GM21723 (cell line): ENCODE measurements at regions not wholly inside any gene's neighbourhood (a gene's known extent, or its start where the extent isn't known, plus 50 kb on each side); places are given as distances from the start of the nearest gene placed in this dataset.

Source experiments
- ATAC-seq: cut with Tn5 transposase; IDR thresholded peaks from one replicate; pipeline ENCODE4 v1.9.1; 2021; ENCODE audit warnings: mild to moderate bottlenecking, moderate library complexity; ENCODE audit not compliant: unreplicated experiment

GRCh38 chrX:122835886-122836285 lies 348.2 kb upstream of the GRIA3 start:
- ATAC-seq = no peak

GRCh38 chrX:122850326-122850725 lies 333.8 kb upstream of the GRIA3 start:
- no peak for ATAC-seq

DNA sequence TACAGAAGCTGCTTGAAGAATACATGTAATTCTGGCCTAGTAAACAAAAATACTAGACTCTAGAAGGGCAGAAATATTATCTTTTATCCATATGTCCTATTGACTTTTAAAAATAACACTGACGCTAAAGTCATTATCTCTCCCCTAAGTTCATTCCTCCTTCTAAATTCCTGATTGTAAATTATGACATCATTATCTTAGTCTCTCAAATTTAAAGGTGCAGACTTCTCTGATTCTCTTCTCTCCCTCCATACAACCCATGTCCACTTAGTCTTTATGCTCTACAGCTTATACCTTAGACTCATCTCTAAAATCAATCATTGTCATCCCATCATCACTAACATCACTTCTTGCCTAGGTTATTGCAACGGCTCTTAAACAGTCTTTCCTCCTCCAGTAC lies 327.9 kb upstream of the GRIA3 start:
- no peak for ATAC-seq

- ATAC-seq = no peak
These were observed 326.3 kb upstream of the GRIA3 start for GRCh38 chrX:122857734-122858133.

DNA sequence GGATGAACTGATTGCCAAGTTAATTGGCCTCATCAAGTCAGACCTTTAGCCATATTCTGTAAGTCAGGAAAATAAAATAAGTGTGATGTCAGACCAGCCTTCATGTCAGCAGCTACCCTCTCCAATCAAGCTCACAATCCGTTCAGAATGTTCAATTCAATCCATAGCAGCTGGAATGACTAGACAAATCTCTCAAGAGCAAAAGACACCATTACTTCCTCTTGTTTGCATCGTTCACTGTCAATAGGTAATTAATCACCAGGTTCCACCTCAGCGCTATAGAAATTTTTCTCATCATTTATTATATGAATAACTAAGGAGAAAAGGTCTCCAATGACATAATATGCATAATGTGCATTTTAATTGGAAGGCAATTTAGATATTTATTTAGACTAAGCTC lies 321.0 kb upstream of the GRIA3 start:
- ATAC-seq = no peak

DNA sequence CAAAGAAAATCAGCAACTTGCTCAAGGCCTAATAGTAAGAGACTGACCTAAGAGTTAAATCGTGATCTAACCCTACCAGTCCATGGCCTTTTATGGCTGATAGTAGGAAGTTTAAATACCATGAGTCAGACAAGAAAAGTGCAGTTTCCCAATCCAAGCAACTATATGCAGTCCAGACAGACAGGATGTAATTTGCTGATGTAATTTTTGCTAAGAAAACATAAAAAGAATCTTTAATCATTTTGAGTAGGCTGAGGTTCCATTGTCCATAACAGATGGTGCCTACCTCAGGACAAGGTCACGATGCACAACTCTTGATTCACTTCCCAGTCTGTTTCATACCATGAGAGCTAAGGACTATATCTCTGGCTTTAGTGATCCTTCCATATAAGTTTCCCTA lies 317.5 kb upstream of the GRIA3 start:
- ATAC-seq = no peak

DNA sequence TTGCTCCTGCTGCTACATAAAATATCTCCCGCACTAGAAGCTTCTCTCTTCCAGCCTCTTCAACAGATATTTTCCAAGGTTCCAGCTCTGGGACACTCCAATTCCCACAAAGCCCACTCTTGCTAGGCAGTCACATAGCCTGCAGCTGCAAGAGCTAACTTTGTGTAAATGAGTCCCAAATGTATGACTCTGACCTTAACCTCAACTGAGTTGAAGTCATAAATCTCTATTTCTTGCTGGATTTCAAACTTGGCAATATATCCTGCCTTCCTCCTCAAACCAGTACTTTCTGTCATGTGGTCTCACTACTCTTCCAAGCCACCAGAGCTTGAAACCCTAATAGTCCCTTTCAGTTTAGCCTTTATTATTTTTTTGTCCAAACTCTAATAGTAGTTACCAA lies 315.4 kb upstream of the GRIA3 start:
- ATAC-seq = no peak

GRCh38 chrX:122869171-122869570 lies 314.9 kb upstream of the GRIA3 start:
- no peak for ATAC-seq

GRCh38 chrX:122878269-122878668 lies 305.8 kb upstream of the GRIA3 start:
- no peak for ATAC-seq

DNA sequence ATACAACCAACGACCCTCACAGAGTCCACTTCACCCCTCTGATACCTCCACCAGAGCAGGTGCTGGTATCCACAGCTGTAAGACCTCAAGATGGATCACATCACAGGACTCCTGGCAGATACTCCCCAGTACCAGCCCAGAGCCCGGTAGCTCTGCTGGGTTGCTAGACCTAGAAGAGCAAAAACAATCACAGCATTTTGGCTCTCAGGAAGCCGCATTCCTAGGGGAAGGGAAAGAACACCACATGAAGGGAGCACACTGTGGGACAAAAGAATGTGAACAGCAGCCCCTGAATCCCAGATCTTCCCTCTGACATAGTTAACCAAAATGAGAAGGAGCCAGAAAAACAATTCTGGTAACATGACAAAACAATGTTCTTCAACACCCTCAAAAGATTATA lies 303.1 kb upstream of the GRIA3 start:
- ATAC-seq = no peak

DNA sequence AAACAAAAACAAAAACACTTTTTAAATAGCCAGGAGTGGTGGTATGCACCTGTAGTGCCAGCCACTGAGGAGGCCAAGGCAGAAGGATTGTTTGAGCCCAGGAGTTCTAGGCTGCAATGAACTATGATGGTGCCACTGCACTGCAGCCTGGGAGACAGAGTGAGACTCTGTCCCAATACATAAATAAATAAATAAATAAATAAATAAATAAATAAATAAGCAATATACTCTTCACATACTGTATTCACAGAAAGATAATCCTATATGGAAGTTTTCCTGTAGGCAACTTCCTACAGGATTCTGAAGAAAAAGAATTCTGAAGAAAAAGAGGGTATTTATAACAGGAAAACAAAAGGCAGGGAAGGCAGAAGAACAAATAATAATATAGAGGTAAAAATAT lies 293.3 kb upstream of the GRIA3 start:
- ATAC-seq = no peak

DNA sequence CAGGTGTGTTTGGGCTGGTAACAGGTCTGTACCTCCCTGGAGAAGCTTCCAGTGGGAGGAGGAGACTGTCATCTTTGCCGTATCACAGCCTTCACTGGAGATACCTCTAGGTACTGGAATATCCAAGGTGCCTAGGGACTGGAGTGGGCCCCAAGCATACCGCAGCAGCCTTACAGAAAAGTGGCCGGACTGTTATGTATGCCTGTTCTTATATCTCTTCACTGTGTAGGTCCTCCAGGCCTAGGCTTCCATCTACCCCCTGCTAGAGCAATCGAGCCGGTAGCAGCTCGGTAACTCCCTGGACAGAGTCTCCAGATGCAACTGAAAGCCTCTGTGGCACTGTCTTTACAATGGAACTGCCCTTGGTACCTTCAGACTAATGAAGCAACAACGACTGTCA lies 277.4 kb upstream of the GRIA3 start:
- no peak for ATAC-seq

GRCh38 chrX:122907375-122907774 lies 276.7 kb upstream of the GRIA3 start:
- no peak for ATAC-seq

DNA sequence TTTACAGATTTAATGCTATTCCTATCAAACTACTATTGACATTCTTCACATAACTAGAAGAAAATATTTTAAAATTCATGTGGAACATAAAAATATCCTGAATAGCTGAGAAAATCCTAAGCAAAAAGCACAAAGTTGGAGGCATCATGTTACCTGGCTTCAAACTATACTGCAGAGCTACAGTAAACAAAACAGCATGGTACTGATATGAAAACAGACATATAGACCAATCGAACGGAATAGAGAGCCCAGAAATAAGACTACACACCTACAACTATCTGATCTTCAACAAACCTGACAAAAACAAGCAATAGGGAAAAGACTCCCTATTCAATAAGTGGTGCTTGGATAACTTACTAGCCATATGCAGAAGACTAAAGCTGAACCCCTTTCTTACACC lies 273.4 kb upstream of the GRIA3 start:
- no peak for ATAC-seq

- ATAC-seq = no peak
These were observed 270.9 kb upstream of the GRIA3 start for GRCh38 chrX:122913134-122913533.

- no peak for ATAC-seq
These were observed 270.3 kb upstream of the GRIA3 start for GRCh38 chrX:122913764-122914163.

- ATAC-seq = no peak
These were observed 269.8 kb upstream of the GRIA3 start for GRCh38 chrX:122914256-122914655.

DNA sequence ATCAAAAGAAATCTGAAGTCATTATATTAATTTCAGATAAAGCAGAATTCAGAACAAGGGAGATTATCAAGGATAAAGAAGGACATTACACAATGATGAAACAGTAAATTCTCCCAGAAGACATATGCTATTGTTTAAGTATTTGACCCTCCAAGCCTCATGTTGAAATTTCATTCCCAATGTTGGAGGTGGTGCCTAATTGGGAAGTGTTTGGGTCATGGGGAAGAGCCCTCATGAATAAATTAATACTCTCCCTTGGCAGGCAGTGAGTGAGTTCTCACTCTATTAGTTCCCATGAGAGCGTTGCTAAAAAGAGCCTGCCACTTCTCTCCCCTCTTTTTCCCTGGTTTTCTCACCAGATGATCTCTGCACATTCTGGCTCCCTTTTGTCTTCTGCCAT lies 249.9 kb upstream of the GRIA3 start:
- ATAC-seq = no peak

- ATAC-seq = no peak
These were observed 243.9 kb upstream of the GRIA3 start for GRCh38 chrX:122940199-122940598.

DNA sequence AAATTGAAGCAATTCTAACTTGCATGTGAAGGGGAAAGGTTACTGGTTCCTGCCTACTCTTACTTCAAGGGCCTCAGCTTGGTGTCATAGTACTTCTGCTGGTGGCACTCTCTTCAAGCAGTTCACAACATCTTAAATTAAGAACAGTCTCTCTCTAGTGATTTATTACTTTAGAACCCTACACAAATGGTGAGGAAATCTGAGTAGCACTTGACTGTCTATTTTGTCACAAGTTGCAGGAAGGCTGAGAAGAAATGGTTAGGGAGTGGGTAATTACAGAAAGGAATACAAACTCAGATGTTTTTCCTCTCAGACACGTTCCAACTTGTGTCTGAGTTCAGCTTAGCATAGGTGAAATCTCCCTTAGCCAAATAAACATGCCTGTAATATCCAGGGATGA lies 242.3 kb upstream of the GRIA3 start:
- no peak for ATAC-seq

- ATAC-seq = no peak
These were observed 240.2 kb upstream of the GRIA3 start for GRCh38 chrX:122943918-122944317.

GRCh38 chrX:122945328-122945727 lies 238.8 kb upstream of the GRIA3 start:
- no peak for ATAC-seq

- no peak for ATAC-seq
These were observed 211.5 kb upstream of the GRIA3 start for GRCh38 chrX:122972604-122973003.

GRCh38 chrX:122982521-122982920 lies 201.6 kb upstream of the GRIA3 start:
- no peak for ATAC-seq
